ENCODE measurements at regions not wholly inside any gene's neighbourhood (a gene's known extent, or its start where the extent isn't known, plus 50 kb on each side); places are given as distances from the start of the nearest gene placed in this dataset.

GRCh38 chr9:95741631-95742030 is 133.9 kb upstream of the ERCC6L2 start:
- Histone ChIP-seq H3K4me3 (ENCODE audit: control extremely low read depth in 1 of 5, extremely low read depth in 1 of 5, insufficient read depth in 1 of 5, low read depth in 2 of 5, low read length in 4 of 5) (no peak overlapping the region), H4K20me1 (ENCODE audit: control insufficient read depth, insufficient read depth, low read length, poor library complexity, severe bottlenecking) (no peaks in the 10 kb centered on the region), H3K27ac (ENCODE audit: low read length in 2 of 2) (no peak overlapping the region), H3K4me2 (replicated peaks; ENCODE audit: low read depth, low read length, poor library complexity, severe bottlenecking) (no peak overlapping the region), H3K36me3 (replicated peaks in 1 of 2; ENCODE audit: control extremely low read depth in 1 of 2, control insufficient read depth in 1 of 2, extremely low read depth in 1 of 2, insufficient read depth in 2 of 2, low read length in 1 of 2) (no peaks in the 10 kb centered on the region), H3K27me3 (replicated peaks in 1 of 4; ENCODE audit: control extremely low read depth in 1 of 4, control insufficient read depth in 3 of 4, insufficient read depth in 4 of 4, low read length in 3 of 4) (no peaks in the 10 kb centered on the region), H3K9ac (ENCODE audit: low read length) (no peak overlapping the region), H3K79me2 (ENCODE audit: control insufficient read depth, insufficient read depth, low read length) (no peaks in the 10 kb centered on the region), H2AFZ (ENCODE audit: insufficient read depth, low read depth, low read length, poor library complexity, severe bottlenecking) (no peak overlapping the region), H3K4me1 (ENCODE audit: control insufficient read depth in 2 of 2, insufficient read depth in 2 of 2, low read length in 2 of 2) (no peaks in the 10 kb centered on the region), H3K9me3 (ENCODE audit: control extremely low read depth in 1 of 3, control insufficient read depth in 2 of 3, insufficient read depth in 1 of 3, low read length in 2 of 3) (no peaks in the 10 kb centered on the region)
- TF ChIP-seq CTCF (IDR thresholded peaks at IDR 0.05) (no peak), EZH2 (IDR thresholded peaks at IDR 0.05; ENCODE audit: borderline replicate concordance, insufficient read depth, low read depth, low read length, poor library complexity, severe bottlenecking) (no peak)
- peaks cover 9% of the 10 kb centered on the region for H3K27me3 Mint-ChIP-seq
- H3K27ac Mint-ChIP-seq, result no peak overlapping the region
- no peak for DNase-seq
- intact Hi-C loops (cut with micrococcal nuclease), result no loop called here
- no peak for ATAC-seq (ENCODE audit: low read depth)
- ChIA-PET POLR2A (no interaction called here), CTCF (no interaction called here)
- H3K9me3 Mint-ChIP-seq (ENCODE audit: insufficient read depth), result no peaks in the 10 kb centered on the region
- no peaks in the 10 kb centered on the region for H3K4me1 Mint-ChIP-seq
- H3K4me3 Mint-ChIP-seq, result no peak overlapping the region
- WGBS (ENCODE audit: insufficient coverage), result 80% methylated on average over 1 of the region's 2 CpGs

DNA sequence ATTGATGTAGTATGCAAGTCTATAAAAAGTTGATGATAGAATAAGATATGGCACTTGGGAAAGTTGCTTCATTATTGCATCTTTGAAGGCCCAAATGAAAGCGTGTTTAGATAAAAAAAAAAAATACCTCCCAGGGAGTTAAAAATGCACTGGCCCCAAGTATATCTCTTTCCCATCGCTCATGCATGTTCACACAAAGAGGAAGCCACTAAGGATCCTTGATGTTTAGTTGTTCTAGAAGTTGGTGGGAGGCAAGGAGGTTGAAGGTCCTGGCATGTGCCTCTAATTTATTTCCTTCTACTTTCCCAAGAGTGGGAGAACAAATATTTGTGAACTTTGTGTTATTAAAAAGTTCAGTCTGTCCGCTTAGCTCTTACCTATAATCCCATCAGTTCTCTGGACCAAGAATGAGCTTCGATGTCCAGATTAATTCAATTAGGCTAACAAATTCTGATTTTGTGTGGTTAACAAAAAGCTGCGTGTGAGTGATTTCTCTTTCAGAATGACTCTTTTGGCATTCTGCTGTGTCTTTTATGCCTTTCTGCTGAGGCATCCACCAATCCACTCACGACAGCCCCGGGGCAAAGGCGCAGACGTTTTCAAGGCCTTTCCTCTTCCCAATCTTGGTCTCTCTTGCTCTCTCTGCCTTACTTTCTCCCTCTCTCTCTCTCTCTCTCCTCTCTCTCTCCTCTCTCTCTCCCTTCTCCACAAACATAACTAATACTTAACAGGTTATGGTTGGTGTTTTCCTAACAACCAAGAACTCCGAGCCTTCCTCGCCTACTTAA is 135.1 kb upstream of the ERCC6L2 start:
- CTCF ChIA-PET, result no interaction called here
- Mint-ChIP-seq H3K9me3 (ENCODE audit: insufficient read depth) (no peaks in the 10 kb centered on the region), H3K4me3 (no peak overlapping the region), H3K27me3 (peaks cover 9% of the 10 kb centered on the region), H3K4me1 (no peaks in the 10 kb centered on the region), H3K27ac (no peak overlapping the region)
- Histone ChIP-seq H4K20me1 (ENCODE audit: control insufficient read depth, insufficient read depth, low read length, poor library complexity, severe bottlenecking) (no peaks in the 10 kb centered on the region), H3K36me3 (replicated peaks in 1 of 2; ENCODE audit: control extremely low read depth in 1 of 2, control insufficient read depth in 1 of 2, extremely low read depth in 1 of 2, insufficient read depth in 2 of 2, low read length in 1 of 2) (no peaks in the 10 kb centered on the region), H3K4me3 (ENCODE audit: control extremely low read depth in 1 of 5, extremely low read depth in 1 of 5, insufficient read depth in 1 of 5, low read depth in 2 of 5, low read length in 4 of 5) (no peak overlapping the region), H3K9me3 (ENCODE audit: control extremely low read depth in 1 of 3, control insufficient read depth in 2 of 3, insufficient read depth in 1 of 3, low read length in 2 of 3) (no peaks in the 10 kb centered on the region), H3K4me1 (ENCODE audit: control insufficient read depth in 2 of 2, insufficient read depth in 2 of 2, low read length in 2 of 2) (no peaks in the 10 kb centered on the region), H3K79me2 (ENCODE audit: control insufficient read depth, insufficient read depth, low read length) (no peaks in the 10 kb centered on the region), H3K4me2 (replicated peaks; ENCODE audit: low read depth, low read length, poor library complexity, severe bottlenecking) (no peak overlapping the region), H3K27ac (ENCODE audit: low read length in 2 of 2) (no peak overlapping the region), H3K9ac (ENCODE audit: low read length) (no peak overlapping the region), H2AFZ (ENCODE audit: insufficient read depth, low read depth, low read length, poor library complexity, severe bottlenecking) (no peak overlapping the region), H3K27me3 (replicated peaks in 1 of 4; ENCODE audit: control extremely low read depth in 1 of 4, control insufficient read depth in 3 of 4, insufficient read depth in 4 of 4, low read length in 3 of 4) (no peaks in the 10 kb centered on the region)
- POLR2A ChIA-PET, result no interaction called here
- DNase-seq, result no peak
- 92% methylated on average over 4 of the region's 11 CpGs for WGBS (ENCODE audit: insufficient coverage)
- no peak for ATAC-seq (ENCODE audit: low read depth)
- intact Hi-C loops (cut with micrococcal nuclease), result no loop called here
- TF ChIP-seq EZH2 (IDR thresholded peaks at IDR 0.05; ENCODE audit: borderline replicate concordance, insufficient read depth, low read depth, low read length, poor library complexity, severe bottlenecking) (no peak), CTCF (IDR thresholded peaks at IDR 0.05) (no peak)
